ENCODE measurements at regions not wholly inside any gene's neighbourhood (a gene's known extent, or its start where the extent isn't known, plus 50 kb on each side); places are given as distances from the start of the nearest gene placed in this dataset.

GRCh38 chr1:218701131-218701530 lies 356.0 kb downstream of the TGFB2 start:
- TF ChIP-seq CTCF (IDR thresholded peaks at IDR 0.05; ENCODE audit: control extremely low read depth, extremely low read depth, low read depth, missing control alignments), result no peak
- POLR2A ChIA-PET, result no interaction called here
- DNase-seq (ENCODE audit: extremely low spot score), result no peak
- CTCF ChIA-PET, result interaction anchor here (1.4 kb wide), 2 partner anchors 11 to 22 kb away, joined by 3 read pairs; no protein-coding TSS in a partner anchor

GRCh38 chr1:218702775-218703174 lies 357.6 kb downstream of the TGFB2 start:
- ChIA-PET POLR2A (no interaction called here), CTCF (interaction anchor here (1.0 kb wide), 1 partner anchor 19 kb away, joined by 3 read pairs; no protein-coding TSS in a partner anchor)
- no peak for TF ChIP-seq CTCF (IDR thresholded peaks at IDR 0.05; ENCODE audit: control extremely low read depth, extremely low read depth, low read depth, missing control alignments)
- no peak for DNase-seq (ENCODE audit: extremely low spot score)

DNA sequence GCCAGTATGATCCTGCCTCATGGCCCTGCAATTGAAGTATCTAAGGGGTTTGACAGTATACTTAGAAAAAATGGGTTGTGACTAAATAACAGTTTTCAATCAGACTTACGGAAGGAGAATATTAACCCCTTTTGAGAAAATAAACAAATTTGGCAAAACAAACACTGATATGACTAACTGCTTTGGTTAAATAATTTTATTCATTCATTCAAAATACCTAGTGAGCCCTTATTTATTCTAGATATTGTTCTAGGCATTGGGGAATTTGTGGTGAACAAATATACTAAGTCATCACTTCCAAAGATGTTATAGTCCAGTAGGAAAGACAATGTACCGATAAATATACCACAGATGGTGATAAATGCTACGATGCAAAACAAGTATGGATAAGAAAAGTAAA lies 358.7 kb downstream of the TGFB2 start:
- TF ChIP-seq CTCF (IDR thresholded peaks at IDR 0.05; ENCODE audit: control extremely low read depth, extremely low read depth, low read depth, missing control alignments), result no peak
- no peak for DNase-seq (ENCODE audit: extremely low spot score)
- POLR2A ChIA-PET, result no interaction called here
- CTCF ChIA-PET, result no interaction called here

DNA sequence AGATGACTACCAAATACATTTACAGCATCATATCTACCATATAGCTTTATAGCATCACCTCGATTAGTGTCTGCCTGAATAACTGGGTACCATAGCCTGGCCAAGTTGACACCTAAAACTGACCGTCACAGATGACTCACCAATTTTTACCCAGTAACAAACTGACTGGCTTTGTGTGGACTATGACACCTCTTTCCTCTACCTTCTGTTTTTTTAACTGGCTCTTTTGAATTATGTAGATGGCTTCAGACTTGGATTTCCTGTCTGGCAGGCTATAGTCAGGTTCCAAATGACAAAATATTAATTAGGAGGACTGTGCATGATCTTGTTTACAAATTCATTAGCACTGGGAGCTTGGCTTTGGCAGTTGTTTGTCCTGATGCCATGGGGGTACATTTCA lies 360.3 kb downstream of the TGFB2 start:
- POLR2A ChIA-PET, result no interaction called here
- no peak for DNase-seq (ENCODE audit: extremely low spot score)
- CTCF ChIA-PET, result interaction anchor here (1.4 kb wide), 1 partner anchor 15 kb away, joined by 3 read pairs; no protein-coding TSS in a partner anchor
- no peak for TF ChIP-seq CTCF (IDR thresholded peaks at IDR 0.05; ENCODE audit: control extremely low read depth, extremely low read depth, low read depth, missing control alignments)

GRCh38 chr1:218705911-218706893 lies 361.1 kb downstream of the TGFB2 start:
- ChIA-PET CTCF (interaction anchor here (1.4 kb wide), 1 partner anchor 15 kb away, joined by 3 read pairs; no protein-coding TSS in a partner anchor), POLR2A (no interaction called here)
- no peak for DNase-seq (ENCODE audit: extremely low spot score)
- no peak for TF ChIP-seq CTCF (IDR thresholded peaks at IDR 0.05; ENCODE audit: control extremely low read depth, extremely low read depth, low read depth, missing control alignments)

GRCh38 chr1:218711001-218711400 lies 365.9 kb downstream of the TGFB2 start:
- DNase-seq (ENCODE audit: extremely low spot score), result no peak
- ChIA-PET POLR2A (no interaction called here), CTCF (no interaction called here)
- no peak for TF ChIP-seq CTCF (IDR thresholded peaks at IDR 0.05; ENCODE audit: control extremely low read depth, extremely low read depth, low read depth, missing control alignments)

Measured in GM10248 (cell line).